Muscle of leg (tissue), 3 donors: ENCODE measurements at regions not wholly inside any gene's neighbourhood (a gene's known extent, or its start where the extent isn't known, plus 50 kb on each side); places are given as distances from the start of the nearest gene placed in this dataset.
"Not testable (repeated sequence)": the region's sequence is repeated elsewhere in the genome, so short reads cannot be mapped to it uniquely, and the experiment has no call there.

Source experiments
- DNase-seq: peaks from one replicate; pipeline ENCODE4 v3.0.0; 2013
- H3K27ac ChIP-seq: one replicate; pipeline ENCODE4 v1.5.1; 2013; ENCODE audit warnings: mild to moderate bottlenecking, low read length, control low read depth
- H3K27me3 ChIP-seq: one replicate; pipeline ENCODE4 v1.6.1; 2013; ENCODE audit warnings: low read length; ENCODE audit not compliant: control insufficient read depth, insufficient read depth
- H3K36me3 ChIP-seq: one replicate; pipeline ENCODE4 v1.6.1; 2013; ENCODE audit warnings: low read length; ENCODE audit not compliant: control insufficient read depth, insufficient read depth
- H3K4me1 ChIP-seq: one replicate; pipeline ENCODE4 v1.6.1; 2013; ENCODE audit warnings: low read length; ENCODE audit not compliant: control insufficient read depth, insufficient read depth
- H3K4me3 ChIP-seq: one replicate; pipeline ENCODE4 v1.5.1; 2013; ENCODE audit warnings: low read length, control low read depth
- H3K9me3 ChIP-seq: replicated peaks from 2 replicates; pipeline ENCODE4 v1.6.1; 2013; ENCODE audit warnings: low read depth, low read length; ENCODE audit not compliant: control insufficient read depth
- WGBS: methylation state at CpG from one replicate; pipeline ENCODE4 v1.1.5; 2013; ENCODE audit warnings: missing lambda C conversion rate; ENCODE audit not compliant: insufficient coverage; 5-methylcytosine and 5-hydroxymethylcytosine counted together

DNA sequence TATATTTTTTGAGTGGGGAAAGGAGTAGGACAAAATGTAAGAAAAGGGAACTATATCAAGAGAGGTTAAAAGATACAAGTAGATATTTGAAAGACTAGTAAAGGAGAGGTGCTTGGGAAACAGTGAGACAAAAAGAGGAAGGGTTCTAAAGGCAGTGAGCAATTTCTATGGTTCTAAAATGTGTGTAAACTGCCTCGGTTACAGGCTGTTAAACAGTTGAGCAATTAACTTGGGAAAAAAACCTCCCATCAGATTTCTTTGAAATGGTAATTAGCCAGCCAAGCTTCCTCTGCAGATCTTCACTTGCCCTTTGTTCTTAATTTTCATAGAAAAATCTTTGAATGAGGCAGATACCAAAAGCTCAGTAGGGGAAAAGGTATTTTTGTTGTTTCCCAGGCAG lies 238.7 kb upstream of the KCNH7 start:
- Histone ChIP-seq H3K27ac (no peak overlapping the region), H3K4me1 (no peaks in the 10 kb centered on the region), H3K36me3 (no peaks in the 10 kb centered on the region), H3K27me3 (no peaks in the 10 kb centered on the region), H3K9me3 (no peaks in the 10 kb centered on the region), H3K4me3 (no peak overlapping the region)
- DNase-seq = no peak
- WGBS = no CpG with 5 or more reads among the region's 1 CpG

DNA sequence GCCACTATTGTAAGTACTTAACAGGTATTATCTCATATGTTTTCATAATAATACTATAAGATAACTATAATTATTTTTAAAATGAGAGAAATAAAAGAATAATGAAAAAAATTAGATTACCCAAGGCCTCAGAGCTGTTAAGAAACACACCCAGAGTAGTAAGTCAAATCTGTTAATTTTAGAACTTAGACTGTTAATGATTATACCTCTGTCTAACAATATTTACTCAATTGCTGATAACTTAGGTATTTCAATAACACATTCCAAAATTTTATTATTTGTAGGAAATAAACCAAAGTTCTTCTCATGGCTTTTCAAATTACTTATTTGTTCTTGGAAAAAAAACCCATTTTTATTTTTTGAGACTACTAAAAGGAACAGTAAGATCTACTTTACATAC lies 227.5 kb upstream of the KCNH7 start:
- H3K4me1 ChIP-seq = no peaks in the 10 kb centered on the region
- peaks cover 2% of the 10 kb centered on the region for H3K9me3 ChIP-seq
- H3K4me3 ChIP-seq = no peak overlapping the region
- H3K27me3 ChIP-seq = no peaks in the 10 kb centered on the region
- no peaks in the 10 kb centered on the region for H3K36me3 ChIP-seq
- H3K27ac ChIP-seq = no peak overlapping the region
- DNase-seq = no peak

DNA sequence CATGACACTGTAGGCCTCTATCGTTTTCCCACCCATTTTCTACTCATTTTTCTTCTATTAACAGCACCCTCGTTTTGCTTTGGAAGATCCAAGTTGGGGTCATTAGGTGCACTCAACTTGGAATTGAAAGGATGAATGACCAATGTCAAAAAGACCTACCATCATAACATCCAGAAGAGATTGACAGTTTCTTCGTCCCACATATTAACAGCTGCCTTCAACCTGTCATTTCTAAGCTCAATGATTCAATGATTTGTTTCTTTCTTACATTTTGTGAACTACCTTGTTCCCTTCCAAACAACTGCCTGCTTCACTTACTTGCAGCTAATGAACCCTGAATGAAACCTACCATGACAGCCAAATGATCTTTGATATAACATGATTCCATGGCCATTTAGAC lies 224.0 kb upstream of the KCNH7 start:
- H3K4me1 ChIP-seq = no peaks in the 10 kb centered on the region
- H3K36me3 ChIP-seq = no peaks in the 10 kb centered on the region
- WGBS = 100% methylated on average over 1 of the region's 3 CpGs
- no peak overlapping the region for H3K4me3 ChIP-seq
- no peak for DNase-seq
- peaks cover 2% of the 10 kb centered on the region for H3K9me3 ChIP-seq
- no peak overlapping the region for H3K27ac ChIP-seq
- H3K27me3 ChIP-seq = no peaks in the 10 kb centered on the region

DNA sequence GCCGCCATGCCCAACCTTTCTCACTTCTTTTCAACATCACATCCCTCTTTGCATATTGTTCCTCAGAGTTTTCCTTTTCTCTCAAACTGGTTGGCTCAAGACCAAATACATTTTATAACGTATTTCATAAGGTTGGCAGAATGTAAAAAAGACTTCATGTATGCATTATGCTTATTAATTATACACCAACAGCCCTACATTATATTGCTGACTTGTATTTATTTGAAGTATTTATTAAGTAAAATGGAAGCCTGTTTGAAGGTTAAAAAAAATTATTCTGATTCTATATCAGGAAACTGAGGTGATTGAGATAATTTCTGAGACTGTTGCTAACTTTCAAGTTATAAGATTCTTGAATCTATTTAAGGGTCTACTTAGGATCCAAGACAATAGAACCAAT lies 208.0 kb upstream of the KCNH7 start:
- Histone ChIP-seq H3K4me1 (no peaks in the 10 kb centered on the region), H3K4me3 (no peak overlapping the region), H3K27ac (no peak overlapping the region), H3K27me3 (no peaks in the 10 kb centered on the region), H3K9me3 (no peaks in the 10 kb centered on the region), H3K36me3 (no peaks in the 10 kb centered on the region)
- WGBS = no CpG with 5 or more reads among the region's 2 CpGs
- DNase-seq = no peak

DNA sequence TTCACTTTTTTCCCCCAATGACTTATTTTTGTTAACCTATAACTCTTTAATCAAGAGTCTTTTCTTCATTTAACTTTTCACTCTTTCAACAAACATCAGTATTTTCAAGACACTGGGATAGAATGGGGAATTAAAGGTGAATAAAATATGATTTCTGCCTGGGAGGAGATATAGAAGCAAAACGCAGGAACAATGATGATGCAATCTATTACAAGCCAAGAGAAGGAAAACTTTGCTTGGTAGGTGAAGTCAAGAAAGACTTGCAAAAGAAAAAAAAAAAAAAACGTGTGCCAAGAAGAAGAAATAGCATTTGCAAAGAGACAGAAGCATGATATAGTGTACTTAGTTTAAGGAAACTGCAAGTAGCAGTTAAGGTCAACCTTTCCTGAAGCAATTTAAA lies 207.3 kb upstream of the KCNH7 start:
- 100% methylated on average over 1 of the region's 2 CpGs for WGBS
- Histone ChIP-seq H3K9me3 (no peaks in the 10 kb centered on the region), H3K27me3 (no peaks in the 10 kb centered on the region), H3K4me1 (no peaks in the 10 kb centered on the region), H3K27ac (no peak overlapping the region), H3K4me3 (no peak overlapping the region), H3K36me3 (no peaks in the 10 kb centered on the region)
- no peak for DNase-seq

DNA sequence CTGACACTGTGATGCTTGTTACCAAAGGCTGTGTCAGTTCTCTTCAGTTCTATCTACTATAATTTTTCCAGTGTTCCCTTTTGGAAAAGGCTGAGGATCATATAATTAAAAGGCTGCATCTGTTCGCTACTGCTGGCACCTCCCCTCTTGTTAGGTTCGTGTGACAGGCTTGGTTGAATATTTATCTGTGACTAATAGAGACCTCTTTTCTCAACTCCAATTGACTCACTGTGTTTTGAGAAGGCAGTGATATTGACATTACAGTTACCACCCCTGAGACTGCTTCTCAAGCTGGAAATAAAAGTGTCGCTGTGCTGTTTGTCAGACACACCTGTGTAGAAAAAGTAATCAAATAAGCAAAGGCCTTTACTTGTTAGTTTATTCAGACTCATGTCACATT lies 205.5 kb upstream of the KCNH7 start:
- DNase-seq = no peak
- Histone ChIP-seq H3K27me3 (no peaks in the 10 kb centered on the region), H3K36me3 (no peaks in the 10 kb centered on the region), H3K4me3 (no peak overlapping the region), H3K4me1 (no peaks in the 10 kb centered on the region), H3K27ac (no peak overlapping the region), H3K9me3 (no peaks in the 10 kb centered on the region)
- no CpG with 5 or more reads among the region's 3 CpGs for WGBS

DNA sequence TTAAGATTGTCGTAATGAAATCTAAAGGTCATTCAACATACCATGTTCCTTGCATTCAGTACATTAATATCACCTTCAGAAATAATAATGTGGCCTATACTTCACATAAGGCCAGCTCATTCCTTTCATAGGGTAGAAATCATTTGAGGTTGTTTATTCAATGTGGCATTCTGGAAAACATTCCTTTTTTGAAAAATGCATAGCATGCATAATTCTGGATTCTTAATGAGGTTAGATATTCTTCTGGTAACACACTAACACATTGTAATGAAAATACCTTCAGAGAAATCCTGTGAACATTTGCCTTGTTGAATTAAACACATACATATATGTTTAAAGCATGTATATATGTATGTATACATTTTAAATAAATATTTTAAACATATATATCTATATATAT lies 204.6 kb upstream of the KCNH7 start:
- Histone ChIP-seq H3K36me3 (no peaks in the 10 kb centered on the region), H3K9me3 (no peaks in the 10 kb centered on the region), H3K4me3 (no peak overlapping the region), H3K4me1 (no peaks in the 10 kb centered on the region), H3K27me3 (no peaks in the 10 kb centered on the region), H3K27ac (no peak overlapping the region)
- WGBS = no CpG with 5 or more reads among the region's 1 CpG
- DNase-seq = no peak

DNA sequence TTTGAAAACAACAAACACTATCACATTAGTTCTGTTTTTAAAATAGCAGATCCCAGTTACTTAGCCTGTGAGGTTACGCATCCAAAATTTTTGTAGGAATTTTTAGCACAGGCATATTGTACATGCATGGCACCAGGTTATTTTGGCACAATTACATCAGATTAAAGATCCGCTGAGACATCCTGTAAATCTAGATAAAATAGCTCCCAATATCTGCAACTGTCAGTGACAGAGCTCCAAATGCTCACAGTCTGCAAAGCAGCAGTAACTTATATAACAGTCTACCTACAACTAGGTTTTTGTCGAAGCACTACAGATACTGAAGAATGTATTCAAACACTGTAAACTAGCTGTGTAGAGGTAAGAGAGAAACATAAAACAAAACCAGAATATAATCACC lies 200.7 kb upstream of the KCNH7 start:
- Histone ChIP-seq H3K27ac (no peak overlapping the region), H3K4me3 (no peak overlapping the region), H3K27me3 (no peaks in the 10 kb centered on the region), H3K4me1 (no peaks in the 10 kb centered on the region), H3K36me3 (no peaks in the 10 kb centered on the region), H3K9me3 (no peaks in the 10 kb centered on the region)
- no peak for DNase-seq
- WGBS = 91% methylated on average over 1 of the region's 3 CpGs

DNA sequence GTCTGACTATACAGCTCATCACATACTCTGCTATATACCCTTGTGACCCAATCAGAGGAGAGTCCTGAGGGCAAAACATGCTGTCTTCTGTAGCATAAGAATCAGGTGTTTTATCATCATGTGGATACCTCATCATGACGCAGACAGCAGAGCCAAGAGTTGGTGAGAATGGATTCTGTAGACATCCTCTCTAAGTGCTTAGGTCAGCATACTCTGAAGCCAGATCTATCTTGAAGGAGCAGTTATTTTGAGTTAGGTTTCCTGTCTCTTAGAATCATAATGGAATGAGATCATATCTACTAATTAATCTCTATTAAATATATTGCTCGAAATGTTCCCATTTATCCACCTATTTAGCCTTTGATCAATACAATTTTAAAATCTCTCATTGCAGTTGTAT lies 190.2 kb upstream of the KCNH7 start:
- Histone ChIP-seq H3K36me3 (no peaks in the 10 kb centered on the region), H3K4me3 (no peak overlapping the region), H3K4me1 (no peaks in the 10 kb centered on the region), H3K9me3 (no peaks in the 10 kb centered on the region), H3K27me3 (no peaks in the 10 kb centered on the region), H3K27ac (no peak overlapping the region)
- DNase-seq = no peak
- no CpG with 5 or more reads among the region's 2 CpGs for WGBS

DNA sequence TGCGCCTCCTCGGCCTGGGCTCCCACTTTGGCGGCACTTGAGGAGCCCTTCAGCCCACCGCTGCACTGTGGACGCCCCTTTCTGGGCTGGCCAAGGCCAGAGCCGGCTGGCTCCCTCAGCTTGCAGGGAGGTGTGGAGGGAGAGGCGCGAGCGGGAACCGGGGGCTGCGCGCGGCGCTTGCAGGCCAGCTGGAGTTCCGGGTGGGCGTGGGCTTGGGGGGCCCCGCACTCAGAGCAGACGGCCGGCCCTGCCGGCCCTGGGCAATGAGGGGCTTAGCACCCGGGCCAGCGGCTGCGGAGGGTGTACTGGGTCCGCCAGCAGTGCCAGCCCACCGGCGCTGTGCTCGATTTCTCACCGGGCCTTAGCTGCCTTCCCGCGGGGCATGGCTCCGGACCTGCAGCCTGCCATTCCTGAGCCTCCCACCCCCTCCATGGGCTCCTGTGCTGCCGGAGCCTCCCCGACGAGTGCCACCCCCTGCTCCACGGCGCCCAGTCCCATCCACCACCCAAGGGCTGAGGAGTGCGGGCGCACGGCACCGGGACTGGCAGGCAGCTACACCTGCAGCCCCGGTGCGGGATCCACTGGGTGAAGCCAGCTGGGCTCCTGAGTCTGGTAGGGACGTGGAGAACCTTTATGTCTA lies 187.7 kb upstream of the KCNH7 start:
- not testable (repeated sequence) for H3K4me3 ChIP-seq, H3K4me1 ChIP-seq, H3K9me3 ChIP-seq, H3K27ac ChIP-seq, H3K27me3 ChIP-seq, H3K36me3 ChIP-seq, DNase-seq
- 71% methylated on average over 36 of the region's 43 CpGs for WGBS

DNA sequence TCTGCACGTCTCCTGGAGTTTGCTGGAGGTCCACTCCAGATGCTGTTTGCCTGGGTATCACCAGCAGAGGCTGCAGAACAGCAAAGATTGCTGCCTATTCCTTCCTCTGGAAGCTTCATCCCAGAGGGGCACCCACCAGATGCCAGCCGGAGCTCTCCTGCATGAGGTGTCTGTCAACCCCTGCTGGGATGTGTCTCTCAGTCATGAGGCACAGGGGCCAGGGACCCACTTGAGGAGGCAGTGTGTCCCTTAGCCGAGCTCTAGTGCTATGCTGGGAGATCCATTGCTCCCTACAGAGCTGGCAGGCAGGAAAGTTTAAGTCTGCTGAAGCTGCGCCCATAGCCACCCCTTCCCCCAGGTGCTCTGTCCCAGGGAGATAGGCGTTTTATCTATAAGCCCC lies 178.3 kb upstream of the KCNH7 start:
- not testable (repeated sequence) for DNase-seq, H3K27me3 ChIP-seq
- WGBS = 74% methylated on average over 5 of the region's 5 CpGs

More for the DNA sequence above, 178.3 kb upstream of the KCNH7 start:
- not testable (repeated sequence) for H3K27ac ChIP-seq, H3K4me1 ChIP-seq, H3K4me3 ChIP-seq, H3K36me3 ChIP-seq, H3K9me3 ChIP-seq
